OCI-M1 (cell line): ENCODE measurements at regions not wholly inside any gene's neighbourhood (a gene's known extent, or its start where the extent isn't known, plus 50 kb on each side); places are given as distances from the start of the nearest gene placed in this dataset.
"Not testable (repeated sequence)": the region's sequence is repeated elsewhere in the genome, so short reads cannot be mapped to it uniquely, and the experiment has no call there.

Experiments used
- DNase-seq: peaks from one replicate; lab custom pipeline; 2025; lab: John Stamatoyannopoulos, UW

- DNase-seq, result no peak
Measured at GRCh38 chr13:63840551-63841421, 2425.1 kb upstream of the PCDH20 start.

- DNase-seq, result no peak
Measured at GRCh38 chr13:63838366-63839110, 2422.9 kb upstream of the PCDH20 start.

- not testable (repeated sequence) for DNase-seq
Measured at GRCh38 chr13:63837701-63838100, 2422.1 kb upstream of the PCDH20 start.

- not testable (repeated sequence) for DNase-seq
Measured at GRCh38 chr13:63829609-63830008, 2414.0 kb upstream of the PCDH20 start.

GRCh38 chr13:63821785-63822184 is 2406.1 kb upstream of the PCDH20 start:
- not testable (repeated sequence) for DNase-seq

- not testable (repeated sequence) for DNase-seq
Measured at GRCh38 chr13:63811428-63812004, 2395.9 kb upstream of the PCDH20 start.

- not testable (repeated sequence) for DNase-seq
Measured at GRCh38 chr13:63791134-63791533, 2375.5 kb upstream of the PCDH20 start.

GRCh38 chr13:63774133-63774532 is 2358.5 kb upstream of the PCDH20 start:
- no peak for DNase-seq

GRCh38 chr13:63773476-63773875 is 2357.8 kb upstream of the PCDH20 start:
- DNase-seq, result no peak

- not testable (repeated sequence) for DNase-seq
Measured at GRCh38 chr13:63757683-63758082, 2342.0 kb upstream of the PCDH20 start.

GRCh38 chr13:63749857-63750256 is 2334.2 kb upstream of the PCDH20 start:
- DNase-seq, result not testable (repeated sequence)

GRCh38 chr13:63741814-63742101 is 2326.1 kb upstream of the PCDH20 start:
- not testable (repeated sequence) for DNase-seq

- DNase-seq, result no peak
Measured at GRCh38 chr13:63741029-63741813, 2325.6 kb upstream of the PCDH20 start.

GRCh38 chr13:63739112-63739735 is 2323.6 kb upstream of the PCDH20 start:
- not testable (repeated sequence) for DNase-seq

GRCh38 chr13:63737418-63737817 is 2321.8 kb upstream of the PCDH20 start:
- no peak for DNase-seq

- no peak for DNase-seq
Measured at GRCh38 chr13:63731896-63732295, 2316.2 kb upstream of the PCDH20 start.

- DNase-seq, result not testable (repeated sequence)
Measured at GRCh38 chr13:63712159-63712558, 2296.5 kb upstream of the PCDH20 start.

GRCh38 chr13:63706751-63707150 is 2291.1 kb upstream of the PCDH20 start:
- DNase-seq, result no peak

- no peak for DNase-seq
Measured at GRCh38 chr13:63704521-63704920, 2288.9 kb upstream of the PCDH20 start.

- no peak for DNase-seq
Measured at GRCh38 chr13:63700350-63700749, 2284.7 kb upstream of the PCDH20 start.

GRCh38 chr13:63699948-63700347 is 2284.3 kb upstream of the PCDH20 start:
- no peak for DNase-seq

- DNase-seq, result no peak
Measured at GRCh38 chr13:63696055-63696454, 2280.4 kb upstream of the PCDH20 start.
